Adipose tissue (tissue), 3 donors: ENCODE measurements at regions not wholly inside any gene's neighbourhood (a gene's known extent, or its start where the extent isn't known, plus 50 kb on each side); places are given as distances from the start of the nearest gene placed in this dataset.

ENCODE experiments used
- H3K27ac ChIP-seq: one replicate; pipeline ENCODE4 v1.5.1; 2013; ENCODE audit warnings: low read depth, low read length
- WGBS, 3 donors: extraction: QIAGEN DNeasy Blood & Tissue Kit; methylation state at CpG; one replicate each; pipeline ENCODE4 v1.1.7; 2013; 5-methylcytosine and 5-hydroxymethylcytosine counted together
- donor health status: healthy with polysubstance abuse.
- donor health status: Bipolar disorder and iron deficiency.
- donor health status: healthy.

GRCh38 chr15:49742381-49742780 lies 121.5 kb downstream of the DTWD1 start:
- 70 to 79% (median 77%) methylated on average over 3 of the region's 3 CpGs for WGBS, 3 donors
- H3K27ac ChIP-seq: no peak overlapping the region

GRCh38 chr15:49747340-49747739 lies 126.5 kb downstream of the DTWD1 start:
- 77 to 90% (median 88%) methylated on average over 1 of the region's 1 CpG for WGBS, 3 donors
- H3K27ac ChIP-seq: no peak overlapping the region

GRCh38 chr15:49748791-49749190 lies 127.9 kb downstream of the DTWD1 start:
- no peak overlapping the region for H3K27ac ChIP-seq
- 79 to 89% (median 84%) methylated on average over 2 of the region's 2 CpGs for WGBS, 3 donors

- H3K27ac ChIP-seq: no peak overlapping the region
Observed at GRCh38 chr15:49750553-49750952, 129.7 kb downstream of the DTWD1 start.

- 43 to 68% (median 49%) methylated on average over 3 of the region's 3 CpGs for WGBS, 3 donors
- H3K27ac ChIP-seq: no peak overlapping the region
Observed at GRCh38 chr15:49751191-49751590, 130.3 kb downstream of the DTWD1 start.

- WGBS, 3 donors: 59 to 68% (median 61%) methylated on average over 3 of the region's 3 CpGs
- no peak overlapping the region for H3K27ac ChIP-seq
Observed at GRCh38 chr15:49751751-49752150, 130.9 kb downstream of the DTWD1 start.

- 58 to 64% (median 58%) methylated on average over 2 of the region's 2 CpGs for WGBS, 3 donors
- no peak overlapping the region for H3K27ac ChIP-seq
Observed at GRCh38 chr15:49752517-49752916, 131.7 kb downstream of the DTWD1 start.

- no peak overlapping the region for H3K27ac ChIP-seq
- WGBS, 3 donors: 97 to 100% (median 100%) methylated on average over 1 of the region's 1 CpG
Observed at GRCh38 chr15:49758456-49758855, 137.6 kb downstream of the DTWD1 start.

GRCh38 chr15:49758856-49759255 lies 138.0 kb downstream of the DTWD1 start:
- no peak overlapping the region for H3K27ac ChIP-seq
- 64 to 85% (median 83%) methylated on average over 2 of the region's 2 CpGs for WGBS, 3 donors

- no peak overlapping the region for H3K27ac ChIP-seq
- WGBS, 3 donors: 82 to 90% (median 83%) methylated on average over 1 of the region's 1 CpG
Observed at GRCh38 chr15:49760749-49761148, 139.9 kb downstream of the DTWD1 start.

- WGBS, 3 donors: 25 to 43% (median 33%) methylated on average over 1 of the region's 1 CpG
- H3K27ac ChIP-seq: no peak overlapping the region
Observed at GRCh38 chr15:49769225-49769624, 148.4 kb downstream of the DTWD1 start.

- no peak overlapping the region for H3K27ac ChIP-seq
Observed at GRCh38 chr15:49789436-49789835, 168.6 kb downstream of the DTWD1 start.

- no peak overlapping the region for H3K27ac ChIP-seq
- 84 to 94% (median 89%) methylated on average over 14 of the region's 14 CpGs for WGBS, 3 donors
Observed at GRCh38 chr15:49793943-49794342, 173.1 kb downstream of the DTWD1 start.

- H3K27ac ChIP-seq: no peak overlapping the region
Observed at GRCh38 chr15:49801796-49802195, 180.9 kb downstream of the DTWD1 start.
